B cell (primary cell): ENCODE measurements at regions not wholly inside any gene's neighbourhood (a gene's known extent, or its start where the extent isn't known, plus 50 kb on each side); places are given as distances from the start of the nearest gene placed in this dataset.

ENCODE experiments used
- ATAC-seq: fragments of 200-7000 bp; cut with Tn5 transposase; one replicate; pipeline ENCODE4 v1.10.0; 2021; ENCODE audit warnings: low read depth, mild to moderate bottlenecking, moderate number of reproducible peaks, moderate library complexity
- CTCF ChIA-PET: fragments of 350-600 bp; sonication (Branson Sonifier 250); formaldehyde crosslinking; loops from one replicate; lab custom pipeline; 2021; ENCODE audit warnings: antibody characterized with exemption, inconsistent platforms; lab: Charles Lee
- POLR2A ChIA-PET: fragments of 350-600 bp; sonication (Branson Sonifier 250); formaldehyde crosslinking; loops from one replicate; lab custom pipeline; 2021; ENCODE audit warnings: antibody characterized with exemption; lab: Charles Lee
- DNase-seq: peaks from one replicate; pipeline ENCODE4 v3.0.0; 2013
- H2AFZ ChIP-seq: 2 replicates; pipeline ENCODE4 v1.6.1; 2012; ENCODE audit warnings: mild to moderate bottlenecking, low read depth, low read length; ENCODE audit not compliant: insufficient read depth, poor library complexity, severe bottlenecking
- H3K27ac ChIP-seq, 2 donors: 1 replicate in 1 of 2; 2 replicates in 1 of 2; pipeline ENCODE4 v1.5.1; 2012 to 2013; ENCODE audit warnings: low read length in 2 of 2, mild to moderate bottlenecking in 2 of 2, moderate library complexity in 1 of 2
- H3K27me3 ChIP-seq, 4 experiments: fragments of 200-600 bp in 1 of 4; sonication (generic) in 1 of 4; replicated peaks in 1 of 4; 1 replicate in 2 of 4; 2 replicates in 2 of 4; pipeline versions ENCODE4 v1.6.1 to v1.7.0; 2013 to 2016; ENCODE audit warnings: low read length in 3 of 4, mild to moderate bottlenecking in 2 of 4, mixed read lengths in 1 of 4, moderate library complexity in 1 of 4; ENCODE audit not compliant: insufficient read depth in 4 of 4, control insufficient read depth in 3 of 4; ENCODE audit errors: control extremely low read depth in 1 of 4
- H3K36me3 ChIP-seq, 2 experiments: replicated peaks in 1 of 2; 1 replicate in 1 of 2; 2 replicates in 1 of 2; pipeline versions ENCODE4 v1.6.1 to v1.7.1; 2013; ENCODE audit warnings: low read length in 1 of 2; ENCODE audit not compliant: insufficient read depth in 2 of 2, control insufficient read depth in 1 of 2; ENCODE audit errors: control extremely low read depth in 1 of 2, extremely low read depth in 1 of 2
- H3K4me1 ChIP-seq, 2 donors: fragments of 200-600 bp in 1 of 2; sonication (generic) in 1 of 2; 1 replicate in 1 of 2; 2 replicates in 1 of 2; pipeline versions ENCODE4 v1.5.1 to v1.6.1; 2013 to 2017; ENCODE audit warnings: low read length in 2 of 2; ENCODE audit not compliant: control insufficient read depth in 2 of 2, insufficient read depth in 2 of 2
- H3K4me2 ChIP-seq: replicated peaks from 2 replicates; pipeline ENCODE3; 2012; ENCODE audit warnings: mild to moderate bottlenecking, low read depth, low read length; ENCODE audit not compliant: poor library complexity, severe bottlenecking
- H3K4me3 ChIP-seq, 5 experiments: fragments of 200-600 bp in 1 of 5; sonication (generic) in 1 of 5; 1 replicate in 3 of 5; 2 replicates in 2 of 5; pipeline versions ENCODE4 v1.5.1 to v1.7.0; 2011 to 2016; ENCODE audit warnings: low read length in 4 of 5, mild to moderate bottlenecking in 4 of 5, low read depth in 2 of 5, control low read depth in 1 of 5, moderate library complexity in 1 of 5; ENCODE audit not compliant: insufficient read depth in 1 of 5; ENCODE audit errors: control extremely low read depth in 1 of 5, extremely low read depth in 1 of 5
- H3K79me2 ChIP-seq: fragments of 200-600 bp; sonication (generic); one replicate; pipeline ENCODE4 v1.6.0; 2016; ENCODE audit warnings: low read length; ENCODE audit not compliant: control insufficient read depth, insufficient read depth
- H3K9ac ChIP-seq: fragments of 200-600 bp; sonication (generic); 2 replicates; pipeline ENCODE4 v1.6.1; 2017; ENCODE audit warnings: mild to moderate bottlenecking, low read length, moderate library complexity
- H3K9me3 ChIP-seq, 3 donors: one replicate each; pipeline versions ENCODE4 v1.6.1 to v1.7.1; 2013; ENCODE audit warnings: low read length in 2 of 3; ENCODE audit not compliant: control insufficient read depth in 2 of 3, insufficient read depth in 1 of 3; ENCODE audit errors: control extremely low read depth in 1 of 3
- H4K20me1 ChIP-seq: 2 replicates; pipeline ENCODE4 v1.6.0; 2012; ENCODE audit warnings: mild to moderate bottlenecking, low read length; ENCODE audit not compliant: insufficient read depth, control insufficient read depth, poor library complexity, severe bottlenecking
- H3K27ac Mint-ChIP-seq: one replicate; pipeline ENCODE4 v1.8.0; 2021; ENCODE audit warnings: mixed read lengths
- H3K27me3 Mint-ChIP-seq: one replicate; pipeline ENCODE4 v1.8.0; 2021; ENCODE audit warnings: mixed read lengths
- H3K4me1 Mint-ChIP-seq: one replicate; pipeline ENCODE4 v1.8.0; 2021; ENCODE audit warnings: mixed read lengths
- H3K4me3 Mint-ChIP-seq: one replicate; pipeline ENCODE4 v1.8.0; 2021; ENCODE audit warnings: mixed read lengths
- H3K9me3 Mint-ChIP-seq: one replicate; pipeline ENCODE4 v1.8.0; 2022; ENCODE audit warnings: mixed read lengths; ENCODE audit not compliant: insufficient read depth
- EZH2 ChIP-seq: IDR thresholded peaks from 2 replicates; pipeline ENCODE4 v1.6.1; 2012; ENCODE audit warnings: borderline replicate concordance, low read depth, mild to moderate bottlenecking, moderate library complexity, low read length; ENCODE audit not compliant: insufficient read depth, poor library complexity, severe bottlenecking
- WGBS: methylation state at CpG from one replicate; pipeline ENCODE4 v1.1.5; 2013; ENCODE audit warnings: missing lambda C conversion rate; ENCODE audit not compliant: insufficient coverage; 5-methylcytosine and 5-hydroxymethylcytosine counted together
- intact Hi-C: fragments of 100-400 bp; cut with micrococcal nuclease; formaldehyde crosslinking; loops from one replicate; pipeline ENCODE4 v1.10.0; 2022
- TF ChIP-seq, protein P1 (sequence below): fragments of 200-600 bp; IDR thresholded peaks from one replicate; pipeline ENCODE4 v1.8.0; 2022; ENCODE audit warnings: antibody characterized with exemption, mild to moderate bottlenecking

DNA sequence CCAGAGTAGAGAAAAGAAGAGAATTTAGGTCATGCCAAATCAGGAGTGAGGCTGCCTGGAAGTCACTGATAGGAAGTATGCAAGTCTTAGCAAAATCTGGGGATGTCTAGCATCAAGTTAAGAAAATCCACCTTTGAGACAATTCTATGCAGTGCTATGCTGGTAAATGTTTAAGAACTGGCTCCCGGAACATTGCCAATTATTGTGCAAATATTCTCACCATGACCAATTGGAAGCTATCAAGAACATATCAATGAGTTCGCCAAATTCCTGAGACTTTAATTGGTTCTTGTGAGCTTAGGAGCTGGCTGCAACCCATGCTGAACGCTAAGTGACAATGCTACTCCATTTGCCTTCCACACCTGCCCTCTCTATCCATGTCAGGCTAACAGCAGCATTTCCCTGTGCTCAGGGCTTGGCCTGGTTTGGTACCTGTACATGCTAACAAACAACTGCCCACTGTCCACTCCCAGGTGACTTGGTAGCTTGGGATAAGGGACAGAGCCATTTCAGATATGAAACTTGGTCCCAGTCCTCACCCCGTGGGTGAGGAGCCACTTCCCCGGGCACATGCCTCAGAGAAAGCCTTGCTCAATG lies 172.9 kb upstream of the KLHL29 start:
- no peak overlapping the region for H3K27ac Mint-ChIP-seq
- no peak for TF ChIP-seq EZH2
- TF ChIP-seq, protein P1, sequence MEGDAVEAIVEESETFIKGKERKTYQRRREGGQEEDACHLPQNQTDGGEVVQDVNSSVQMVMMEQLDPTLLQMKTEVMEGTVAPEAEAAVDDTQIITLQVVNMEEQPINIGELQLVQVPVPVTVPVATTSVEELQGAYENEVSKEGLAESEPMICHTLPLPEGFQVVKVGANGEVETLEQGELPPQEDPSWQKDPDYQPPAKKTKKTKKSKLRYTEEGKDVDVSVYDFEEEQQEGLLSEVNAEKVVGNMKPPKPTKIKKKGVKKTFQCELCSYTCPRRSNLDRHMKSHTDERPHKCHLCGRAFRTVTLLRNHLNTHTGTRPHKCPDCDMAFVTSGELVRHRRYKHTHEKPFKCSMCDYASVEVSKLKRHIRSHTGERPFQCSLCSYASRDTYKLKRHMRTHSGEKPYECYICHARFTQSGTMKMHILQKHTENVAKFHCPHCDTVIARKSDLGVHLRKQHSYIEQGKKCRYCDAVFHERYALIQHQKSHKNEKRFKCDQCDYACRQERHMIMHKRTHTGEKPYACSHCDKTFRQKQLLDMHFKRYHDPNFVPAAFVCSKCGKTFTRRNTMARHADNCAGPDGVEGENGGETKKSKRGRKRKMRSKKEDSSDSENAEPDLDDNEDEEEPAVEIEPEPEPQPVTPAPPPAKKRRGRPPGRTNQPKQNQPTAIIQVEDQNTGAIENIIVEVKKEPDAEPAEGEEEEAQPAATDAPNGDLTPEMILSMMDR: no peak
- H3K4me3 ChIP-seq: no peak overlapping the region
- POLR2A ChIA-PET: no interaction called here
- H3K4me2 ChIP-seq: no peak overlapping the region
- intact Hi-C loops: no loop called here
- no peaks in the 10 kb centered on the region for H3K9me3 Mint-ChIP-seq
- H3K36me3 ChIP-seq: no peaks in the 10 kb centered on the region
- H3K27me3 ChIP-seq: no peaks in the 10 kb centered on the region
- H3K4me3 Mint-ChIP-seq: no peak overlapping the region
- no peaks in the 10 kb centered on the region for H3K79me2 ChIP-seq
- H3K9ac ChIP-seq: no peak overlapping the region
- no peaks in the 10 kb centered on the region for H4K20me1 ChIP-seq
- ATAC-seq (no peak), DNase-seq (no peak)
- 90% methylated on average over 4 of the region's 5 CpGs for WGBS
- peaks cover 20% of the 10 kb centered on the region for H3K27me3 Mint-ChIP-seq
- H2AFZ ChIP-seq: no peak overlapping the region
- no peak overlapping the region for H3K27ac ChIP-seq
- no peaks in the 10 kb centered on the region for H3K4me1 Mint-ChIP-seq
- H3K4me1 ChIP-seq: peaks cover 0 to 3% of the 10 kb centered on the region in 2 donors
- H3K9me3 ChIP-seq: peaks cover 0 to 3% (median 0%) of the 10 kb centered on the region in 3 donors
- CTCF ChIA-PET: no interaction called here

DNA sequence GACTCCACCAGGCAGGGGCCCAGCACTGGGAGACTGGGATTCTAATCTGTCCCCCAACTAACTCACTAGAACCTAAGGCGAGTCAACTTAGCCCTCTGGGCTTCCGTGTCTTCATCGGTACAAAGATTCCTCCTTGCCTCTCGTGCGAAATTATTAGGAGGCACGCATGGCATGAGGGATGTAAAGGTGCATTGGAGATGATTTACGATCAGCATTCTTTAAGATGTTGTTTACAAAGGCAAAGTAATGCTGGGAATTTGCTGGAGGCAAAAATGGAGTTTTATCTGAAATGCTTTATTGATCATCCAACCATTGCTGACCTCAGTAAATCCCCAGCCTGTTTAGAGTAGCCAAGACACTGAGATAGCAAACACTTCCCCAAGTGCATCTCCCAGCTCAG lies 171.8 kb upstream of the KLHL29 start:
- H3K9me3 ChIP-seq: peaks cover 0 to 3% (median 0%) of the 10 kb centered on the region in 3 donors
- intact Hi-C loops: no loop called here
- ChIA-PET CTCF (no interaction called here), POLR2A (no interaction called here)
- Mint-ChIP-seq H3K4me1 (no peaks in the 10 kb centered on the region), H3K4me3 (no peak overlapping the region), H3K27ac (no peak overlapping the region), H3K9me3 (no peaks in the 10 kb centered on the region), H3K27me3 (peaks cover 14% of the 10 kb centered on the region)
- no peak overlapping the region for H3K27ac ChIP-seq
- peaks cover 0 to 3% of the 10 kb centered on the region in 2 donors for H3K4me1 ChIP-seq
- H3K9ac ChIP-seq: no peak overlapping the region
- H4K20me1 ChIP-seq: no peaks in the 10 kb centered on the region
- H3K79me2 ChIP-seq: no peaks in the 10 kb centered on the region
- ATAC-seq (no peak), DNase-seq (no peak)
- WGBS: no CpG with 5 or more reads among the region's 7 CpGs
- H3K27me3 ChIP-seq: no peaks in the 10 kb centered on the region
- no peak overlapping the region for H3K4me2 ChIP-seq
- H2AFZ ChIP-seq: no peak overlapping the region
- no peaks in the 10 kb centered on the region for H3K36me3 ChIP-seq
- no peak for TF ChIP-seq EZH2
- TF ChIP-seq, protein P1: no peak
- H3K4me3 ChIP-seq: no peak overlapping the region
